ENCODE measurements at regions not wholly inside any gene's neighbourhood (a gene's known extent, or its start where the extent isn't known, plus 50 kb on each side); places are given as distances from the start of the nearest gene placed in this dataset.
"Not testable (repeated sequence)": the region's sequence is repeated elsewhere in the genome, so short reads cannot be mapped to it uniquely, and the experiment has no call there.

- not testable (repeated sequence) for DNase-seq (ENCODE audit: low read depth, low spot score)
These were observed 116.6 kb upstream of the MBNL1 start for GRCh38 chr3:152151877-152152765.

DNA sequence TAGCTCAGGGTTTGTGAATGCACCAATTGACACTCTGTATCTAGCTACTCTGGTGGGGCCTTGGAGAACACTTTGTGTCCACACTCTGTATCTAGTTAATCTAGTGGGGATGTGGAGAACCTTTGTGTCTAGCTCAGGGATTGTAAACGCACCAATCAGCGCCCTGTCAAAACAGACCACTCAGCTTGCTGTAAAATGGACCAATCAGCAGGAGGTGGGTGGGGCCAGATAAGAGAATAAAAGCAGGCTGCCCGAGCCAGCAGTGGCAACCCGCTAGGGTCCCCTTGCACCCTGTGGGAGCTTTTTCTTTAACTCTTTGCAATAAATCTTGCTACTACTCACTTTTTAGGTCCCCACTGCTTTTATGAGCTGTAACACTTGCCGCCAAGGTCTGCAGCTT lies 115.6 kb upstream of the MBNL1 start:
- not testable (repeated sequence) for DNase-seq (ENCODE audit: low read depth, low spot score)

- DNase-seq (ENCODE audit: low read depth, low spot score) = peak; percentile 25
These were observed 113.3 kb upstream of the MBNL1 start for GRCh38 chr3:152155246-152156020.

DNA sequence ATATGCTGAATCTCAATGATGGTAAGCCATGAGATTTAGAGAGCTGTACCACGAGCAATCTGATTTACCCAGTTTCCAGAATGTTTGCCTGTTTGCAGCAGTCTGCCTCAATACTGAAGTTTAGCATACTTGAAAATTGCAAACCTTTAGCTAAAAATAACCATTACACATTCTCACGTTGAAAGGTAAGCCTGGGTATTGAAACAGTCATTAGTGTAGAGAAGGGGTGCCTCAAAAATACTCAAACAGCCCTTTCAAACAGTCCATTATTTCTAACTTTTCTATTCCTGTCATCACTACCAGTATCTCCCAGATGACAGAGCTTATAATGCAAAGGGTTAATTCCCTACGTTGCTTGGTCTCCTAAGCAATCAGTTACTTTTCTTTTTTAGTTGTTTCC lies 111.8 kb upstream of the MBNL1 start:
- no peak for DNase-seq (ENCODE audit: low read depth, low spot score)

DNA sequence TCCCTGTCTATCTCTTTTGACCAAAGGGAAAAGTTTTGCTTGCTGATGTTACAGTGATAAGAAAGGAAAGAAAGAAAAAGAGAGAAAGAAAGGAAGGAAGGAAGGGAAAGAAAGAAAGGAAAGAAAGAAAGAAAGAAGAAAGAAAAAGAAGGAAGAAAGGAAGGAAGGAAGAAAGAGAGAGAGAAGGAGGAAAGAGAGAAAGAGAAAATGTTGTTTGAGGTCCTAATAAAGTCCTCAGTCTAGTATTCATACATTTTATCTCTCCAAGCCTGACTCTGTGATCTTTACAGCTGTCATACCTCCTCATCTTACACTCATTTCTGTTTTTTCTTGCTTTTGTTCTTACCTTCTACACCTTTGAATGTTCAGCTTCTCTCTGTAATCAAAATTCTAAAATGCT lies 111.4 kb upstream of the MBNL1 start:
- no peak for DNase-seq (ENCODE audit: low read depth, low spot score)

DNA sequence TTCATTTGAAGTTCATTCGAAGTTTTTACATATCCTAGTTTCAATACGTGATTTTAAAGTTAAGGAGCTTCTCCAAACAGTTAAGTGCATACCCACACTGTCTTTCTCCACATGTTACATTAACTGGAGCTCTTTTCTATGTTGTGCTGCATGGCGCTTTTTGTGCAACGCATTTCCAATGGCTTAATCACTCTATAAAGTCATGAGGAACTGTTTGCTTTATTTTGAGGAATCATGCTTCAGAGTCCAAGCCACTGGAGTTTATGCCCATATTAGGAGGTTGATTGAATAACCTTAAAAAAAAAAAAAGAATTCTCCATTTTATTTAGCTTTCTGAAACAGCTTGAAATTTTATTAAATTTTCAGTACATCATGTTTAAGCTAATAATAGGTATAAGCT lies 109.4 kb upstream of the MBNL1 start:
- DNase-seq (ENCODE audit: low read depth, low spot score) = peak; percentile 84

GRCh38 chr3:152160350-152161011 lies 108.2 kb upstream of the MBNL1 start:
- DNase-seq (ENCODE audit: low read depth, low spot score) = no peak

- no peak for DNase-seq (ENCODE audit: low read depth, low spot score)
These were observed 96.3 kb upstream of the MBNL1 start for GRCh38 chr3:152172460-152172859.

- no peak for DNase-seq (ENCODE audit: low read depth, low spot score)
These were observed 95.1 kb upstream of the MBNL1 start for GRCh38 chr3:152173627-152174026.

GRCh38 chr3:152174876-152175527 lies 93.7 kb upstream of the MBNL1 start:
- peak; percentile 3 for DNase-seq (ENCODE audit: low read depth, low spot score)

DNA sequence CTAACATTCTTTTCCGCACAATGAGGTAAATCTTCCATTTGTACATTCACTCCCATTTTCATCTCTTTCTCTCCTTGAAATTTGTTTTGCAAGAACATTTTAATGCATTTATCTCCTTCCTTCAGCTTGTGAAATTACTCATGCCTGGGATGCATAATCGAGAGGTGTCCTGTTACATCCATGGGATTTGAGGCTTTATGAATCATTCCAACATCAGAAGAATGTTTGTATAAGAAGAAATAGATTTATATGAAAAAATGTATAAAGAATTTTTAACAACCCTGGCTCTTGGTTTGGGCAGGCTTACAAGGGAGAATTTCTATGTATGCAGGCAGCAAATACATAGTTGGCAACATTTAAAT lies 93.2 kb upstream of the MBNL1 start:
- DNase-seq (ENCODE audit: low read depth, low spot score) = peak; percentile 69

DNA sequence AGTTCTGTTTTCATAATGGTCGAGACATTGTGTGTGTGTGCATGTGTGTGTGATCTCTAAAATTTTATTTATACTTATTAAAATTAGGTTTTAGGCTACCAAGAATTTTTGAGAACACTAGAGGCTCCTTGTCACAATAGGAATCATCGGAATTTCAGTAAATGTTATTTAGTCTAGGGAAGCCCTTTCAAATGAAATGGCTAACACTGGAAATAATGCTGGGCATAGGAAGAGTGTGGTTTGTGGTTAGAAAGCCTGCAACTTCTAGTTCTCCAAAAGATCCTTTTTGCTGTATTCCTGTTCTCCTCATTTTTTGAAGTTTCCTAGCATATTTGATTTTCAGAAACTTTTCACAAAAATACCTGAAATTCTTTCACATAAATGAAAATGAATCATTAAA lies 92.5 kb upstream of the MBNL1 start:
- peak; percentile 77 for DNase-seq (ENCODE audit: low read depth, low spot score)

- peak; percentile 31 for DNase-seq (ENCODE audit: low read depth, low spot score)
These were observed 91.7 kb upstream of the MBNL1 start for GRCh38 chr3:152176998-152177397.

GRCh38 chr3:152177757-152178156 lies 91.0 kb upstream of the MBNL1 start:
- DNase-seq (ENCODE audit: low read depth, low spot score) = no peak

DNA sequence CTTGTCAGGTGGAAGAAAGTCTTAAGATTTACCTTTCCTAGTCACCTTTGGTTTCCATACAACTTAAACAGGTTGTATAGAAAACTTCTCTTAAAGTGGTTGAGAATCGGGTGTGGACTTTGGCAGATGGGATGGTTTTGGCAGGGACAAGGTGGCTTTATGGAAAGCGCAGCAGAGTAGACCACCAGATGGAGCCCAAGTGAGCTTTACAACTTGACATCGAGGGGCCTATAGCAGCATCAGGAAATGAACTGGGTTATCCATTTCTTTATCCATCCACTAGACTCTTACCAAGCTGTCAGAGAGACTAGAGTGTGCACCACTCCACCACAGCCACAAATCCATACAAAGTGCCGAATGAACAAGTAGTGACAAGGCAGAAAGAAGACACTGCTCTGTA lies 85.3 kb upstream of the MBNL1 start:
- peak; percentile 28 for DNase-seq (ENCODE audit: low read depth, low spot score)

GRCh38 chr3:152184971-152185686 lies 83.6 kb upstream of the MBNL1 start:
- no peak for DNase-seq (ENCODE audit: low read depth, low spot score)

- no peak for DNase-seq (ENCODE audit: low read depth, low spot score)
These were observed 82.7 kb upstream of the MBNL1 start for GRCh38 chr3:152185891-152186630.

- no peak for DNase-seq (ENCODE audit: low read depth, low spot score)
These were observed 78.0 kb upstream of the MBNL1 start for GRCh38 chr3:152190636-152191183.

DNA sequence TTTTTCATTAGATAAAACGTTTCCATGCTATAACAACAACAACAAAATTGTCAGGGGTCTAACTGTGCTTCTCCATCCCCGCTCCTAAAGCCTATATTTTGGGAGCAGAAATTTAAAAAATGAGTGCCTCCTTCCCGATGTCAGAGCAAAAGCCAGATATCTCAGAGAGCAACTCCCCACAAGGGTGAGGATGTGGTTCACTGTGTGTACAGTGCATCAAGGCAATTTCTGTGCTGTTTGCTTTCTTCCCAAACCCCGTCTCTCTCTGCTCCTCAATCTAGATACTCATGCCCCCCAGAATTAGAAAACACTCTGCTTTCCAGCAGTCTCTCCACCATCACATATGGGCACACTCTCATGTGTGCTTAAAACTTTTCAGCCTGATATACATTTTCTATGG lies 76.7 kb upstream of the MBNL1 start:
- DNase-seq (ENCODE audit: low read depth, low spot score) = no peak
